Astrocyte of the cerebellum (primary cell): ENCODE measurements at regions not wholly inside any gene's neighbourhood (a gene's known extent, or its start where the extent isn't known, plus 50 kb on each side); places are given as distances from the start of the nearest gene placed in this dataset.
"Not testable (repeated sequence)": the region's sequence is repeated elsewhere in the genome, so short reads cannot be mapped to it uniquely, and the experiment has no call there.

ENCODE experiments used
- DNase-seq: peaks from one replicate; pipeline ENCODE4 v3.0.0-alpha.2; 2011; ENCODE audit warnings: low read depth
- H3K4me3 ChIP-seq: 2 replicates; pipeline ENCODE4 v1.5.1; 2011; ENCODE audit warnings: mild to moderate bottlenecking, low read depth, low read length, moderate library complexity
- in situ Hi-C: cut with HindIII; loops from 2 replicates; pipeline ENCODE4 v1.10.0; 2017; ENCODE audit warnings: low sequenced_read_pairs
- TF ChIP-seq, protein P1 (sequence below): IDR thresholded peaks from 2 replicates; pipeline ENCODE4 v1.5.1; 2012; ENCODE audit warnings: low read length, low read depth, moderate library complexity, mild to moderate bottlenecking; ENCODE audit errors: missing control alignments

DNA sequence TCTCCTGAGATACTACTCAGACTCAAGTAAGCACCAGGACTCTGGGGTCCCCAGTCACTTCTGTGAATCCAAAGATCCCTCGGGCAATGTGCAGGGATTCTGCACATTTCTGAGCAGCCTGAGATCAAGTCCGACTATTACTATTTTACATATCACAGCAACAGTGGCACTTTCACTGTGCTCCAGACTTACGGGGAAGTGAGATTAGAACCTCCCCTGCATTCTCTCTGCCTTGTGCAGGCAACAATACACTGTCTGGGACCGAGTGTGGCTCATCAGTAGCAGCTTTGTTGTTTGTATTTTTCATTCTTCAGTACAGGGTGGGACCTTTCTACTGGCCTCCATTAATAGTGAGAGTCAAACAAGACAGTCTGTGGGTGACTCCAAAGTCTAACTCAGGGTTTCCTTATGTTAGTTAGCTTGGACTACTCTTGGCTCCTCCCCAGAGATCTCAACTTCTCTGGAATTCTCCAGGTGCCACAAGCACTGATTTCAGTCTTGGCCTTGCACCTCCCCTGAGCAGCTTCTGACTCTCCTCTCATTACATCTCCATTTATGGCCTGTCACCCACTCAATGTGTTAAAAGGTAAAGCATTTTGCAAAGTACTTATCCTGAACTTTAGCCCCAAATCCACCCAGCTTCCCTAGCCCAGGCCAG is 76.2 kb upstream of the TOP3B start:
- DNase-seq = no peak
- TF ChIP-seq, protein P1, sequence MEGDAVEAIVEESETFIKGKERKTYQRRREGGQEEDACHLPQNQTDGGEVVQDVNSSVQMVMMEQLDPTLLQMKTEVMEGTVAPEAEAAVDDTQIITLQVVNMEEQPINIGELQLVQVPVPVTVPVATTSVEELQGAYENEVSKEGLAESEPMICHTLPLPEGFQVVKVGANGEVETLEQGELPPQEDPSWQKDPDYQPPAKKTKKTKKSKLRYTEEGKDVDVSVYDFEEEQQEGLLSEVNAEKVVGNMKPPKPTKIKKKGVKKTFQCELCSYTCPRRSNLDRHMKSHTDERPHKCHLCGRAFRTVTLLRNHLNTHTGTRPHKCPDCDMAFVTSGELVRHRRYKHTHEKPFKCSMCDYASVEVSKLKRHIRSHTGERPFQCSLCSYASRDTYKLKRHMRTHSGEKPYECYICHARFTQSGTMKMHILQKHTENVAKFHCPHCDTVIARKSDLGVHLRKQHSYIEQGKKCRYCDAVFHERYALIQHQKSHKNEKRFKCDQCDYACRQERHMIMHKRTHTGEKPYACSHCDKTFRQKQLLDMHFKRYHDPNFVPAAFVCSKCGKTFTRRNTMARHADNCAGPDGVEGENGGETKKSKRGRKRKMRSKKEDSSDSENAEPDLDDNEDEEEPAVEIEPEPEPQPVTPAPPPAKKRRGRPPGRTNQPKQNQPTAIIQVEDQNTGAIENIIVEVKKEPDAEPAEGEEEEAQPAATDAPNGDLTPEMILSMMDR = no peak
- in situ Hi-C loops = no loop called here

DNA sequence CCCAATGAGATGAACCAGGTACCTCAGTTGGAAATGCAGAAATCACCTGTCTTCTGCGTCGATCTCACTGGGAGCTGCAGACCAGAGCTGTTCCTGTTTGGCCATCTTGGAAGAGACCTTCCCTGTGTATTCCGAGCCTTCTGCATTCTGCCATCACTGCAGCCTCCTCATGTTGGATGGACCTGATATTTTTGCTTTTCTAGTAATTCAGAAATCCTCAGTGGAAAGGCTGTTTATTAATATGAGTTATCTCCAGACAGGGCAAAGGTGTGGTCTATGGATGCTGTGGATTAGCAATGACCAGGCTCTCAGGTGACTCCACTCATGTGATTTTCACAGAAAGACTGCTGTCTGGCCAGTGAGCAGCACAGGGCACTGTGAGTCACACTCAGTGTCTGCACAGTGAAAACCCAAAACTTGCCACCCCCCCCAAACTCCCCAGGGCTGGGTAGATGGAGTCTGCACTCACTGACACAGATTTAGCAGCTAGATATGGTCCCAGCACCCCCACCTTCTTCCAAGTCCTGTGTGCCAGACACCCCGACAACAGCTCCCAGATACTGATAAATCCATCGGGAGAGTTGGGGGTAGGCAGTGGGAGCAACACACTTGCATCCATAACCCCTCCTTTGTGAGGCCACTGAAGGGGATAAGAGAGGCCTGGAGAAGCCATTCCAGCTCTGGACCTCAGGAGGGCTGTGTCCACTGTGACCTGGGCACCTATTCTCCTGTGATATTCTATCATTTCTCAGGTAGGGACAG is 75.2 kb upstream of the TOP3B start:
- in situ Hi-C loops = no loop called here
- DNase-seq = no peak
- H3K4me3 ChIP-seq = no peak overlapping the region
- TF ChIP-seq, protein P1 = no peak

More for the DNA sequence above, 76.2 kb upstream of the TOP3B start:
- no peak overlapping the region for H3K4me3 ChIP-seq

DNA sequence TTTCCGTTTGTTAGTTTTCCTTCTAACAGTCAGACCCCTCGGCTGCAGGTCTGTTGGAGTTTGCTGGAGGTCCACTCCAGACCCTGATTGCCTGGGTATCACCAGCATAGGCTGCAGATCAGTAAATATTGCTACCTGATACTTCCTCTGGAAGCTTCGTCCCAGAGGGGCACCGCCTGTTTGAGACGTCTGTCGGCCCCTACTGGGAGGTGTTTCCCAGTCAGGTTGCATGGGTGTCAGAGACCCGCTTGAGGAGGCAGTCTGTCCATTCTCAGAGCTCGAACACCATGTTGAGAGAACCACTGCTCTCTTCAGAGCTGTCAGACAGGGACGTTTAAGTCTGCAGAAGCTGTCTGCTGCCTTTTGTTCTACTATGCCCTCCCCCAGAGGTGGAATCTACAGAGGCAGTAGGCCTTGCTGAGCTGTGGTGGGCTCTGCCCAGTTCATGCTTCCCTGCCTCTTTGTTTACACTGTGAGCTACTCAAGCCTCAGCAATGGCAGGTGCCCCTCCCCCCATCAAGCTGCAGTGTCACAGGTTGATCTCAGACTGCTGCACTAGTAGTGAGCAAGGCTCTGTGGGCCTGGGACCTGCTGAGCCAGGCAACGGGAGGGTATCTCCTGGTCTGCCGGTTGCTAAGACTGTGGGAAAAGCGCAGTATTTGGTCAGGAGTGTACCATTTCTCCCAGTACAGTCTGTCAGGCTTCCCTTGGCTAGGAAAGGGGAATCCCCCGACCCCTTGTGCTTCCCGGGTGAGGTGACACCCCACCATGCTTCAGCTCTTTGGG is 74.4 kb upstream of the TOP3B start:
- in situ Hi-C loops, DNase-seq, H3K4me3 ChIP-seq: not testable (repeated sequence)

GRCh38 chr22:22052548-22053139 is 70.1 kb upstream of the TOP3B start:
- H3K4me3 ChIP-seq, in situ Hi-C loops, DNase-seq: not testable (repeated sequence)

- H3K4me3 ChIP-seq, in situ Hi-C loops, DNase-seq: not testable (repeated sequence)
Observed at GRCh38 chr22:22051032-22051431, 68.4 kb upstream of the TOP3B start.

- TF ChIP-seq, protein P1 = no peak
- no peak overlapping the region for H3K4me3 ChIP-seq
- in situ Hi-C loops = no loop called here
- no peak for DNase-seq
Observed at GRCh38 chr22:22050141-22050775, 67.7 kb upstream of the TOP3B start.

GRCh38 chr22:22049684-22050083 is 67.1 kb upstream of the TOP3B start:
- TF ChIP-seq, protein P1 = no peak
- no peak overlapping the region for H3K4me3 ChIP-seq
- in situ Hi-C loops = loop anchor here (25.0 kb wide), 1 partner anchor 112 kb away; no protein-coding TSS in a partner anchor
- no peak for DNase-seq
